H1 (cell line): ENCODE measurements at regions not wholly inside any gene's neighbourhood (a gene's known extent, or its start where the extent isn't known, plus 50 kb on each side); places are given as distances from the start of the nearest gene placed in this dataset.

Experiments
- CTCF ChIA-PET: fragments of 300-600 bp; sonication (Branson Sonifier 250); formaldehyde crosslinking; loops from one replicate; lab custom pipeline; 2021; ENCODE audit not compliant: partially characterized antibody; lab: Charles Lee
- POLR2A ChIA-PET: fragments of 300-600 bp; sonication (Branson Sonifier 250); formaldehyde crosslinking; loops from one replicate; lab custom pipeline; 2021; ENCODE audit warnings: inconsistent platforms; ENCODE audit not compliant: partially characterized antibody; lab: Charles Lee
- DNase-seq, 2 experiments: peaks; one replicate each; pipeline versions ENCODE4 v3.0.0 to v3.0.0-alpha.2; 2010 to 2022; ENCODE audit warnings: low spot score in 2 of 2, low read depth in 1 of 2, mixed read lengths in 1 of 2
- FAIRE-seq: peaks from 2 replicates; lab custom pipeline; 2011; peaks lifted over from hg19 to GRCh38; lab: Jason Lieb, UNC
- H2AFZ ChIP-seq: 2 replicates; pipeline ENCODE4 v1.8.1; 2012; ENCODE audit warnings: low read length, inconsistent platforms
- H2AK5ac ChIP-seq: 2 replicates; pipeline ENCODE4 v1.6.1; 2013; ENCODE audit warnings: low read depth, low read length
- H2BK120ac ChIP-seq: replicated peaks from 2 replicates; pipeline ENCODE3; 2013; ENCODE audit warnings: low read depth, low read length, inconsistent platforms
- H2BK12ac ChIP-seq: 2 replicates; pipeline ENCODE4 v1.6.1; 2013; ENCODE audit warnings: low read depth, low read length
- H2BK15ac ChIP-seq: 2 replicates; pipeline ENCODE4 v1.6.1; 2013; ENCODE audit warnings: low read length
- H2BK20ac ChIP-seq: 2 replicates; pipeline ENCODE4 v1.6.1; 2013; ENCODE audit warnings: low read length
- H2BK5ac ChIP-seq: 2 replicates; pipeline ENCODE4 v1.6.1; 2013; ENCODE audit warnings: low read depth, low read length
- H3K14ac ChIP-seq: 2 replicates; pipeline ENCODE4 v1.6.1; 2013; ENCODE audit warnings: inconsistent platforms; ENCODE audit not compliant: insufficient read length
- H3K18ac ChIP-seq: 2 replicates; pipeline ENCODE4 v1.6.1; 2013; ENCODE audit warnings: low read length; ENCODE audit errors: extremely low read depth
- H3K23ac ChIP-seq: 2 replicates; pipeline ENCODE4 v1.6.1; 2013; ENCODE audit warnings: inconsistent platforms; ENCODE audit not compliant: insufficient read length
- H3K23me2 ChIP-seq: 2 replicates; pipeline ENCODE4 v1.6.1; 2013; ENCODE audit warnings: low read depth, low read length
- H3K27ac ChIP-seq: 2 replicates; pipeline ENCODE4 v1.6.1; 2011; ENCODE audit warnings: low read depth, low read length, inconsistent platforms
- H3K27me3 ChIP-seq, 4 experiments: replicated peaks in 1 of 4; 1 replicate in 1 of 4; 2 replicates in 3 of 4; pipeline versions ENCODE4 v1.6.1 to v1.8.1; 2011 to 2013; ENCODE audit warnings: low read length in 3 of 4, mild to moderate bottlenecking in 3 of 4, inconsistent platforms in 2 of 4, mixed read lengths in 2 of 4, moderate library complexity in 1 of 4; ENCODE audit not compliant: control insufficient read depth in 3 of 4, insufficient read depth in 3 of 4; ENCODE audit errors: extremely low read depth in 1 of 4
- H3K36me3 ChIP-seq, 4 experiments: 2 replicates each; pipeline versions ENCODE4 v1.6.1 to v1.8.1; 2011 to 2013; ENCODE audit warnings: mild to moderate bottlenecking in 4 of 4, low read length in 3 of 4, moderate library complexity in 2 of 4, control low read depth in 1 of 4, inconsistent platforms in 1 of 4; ENCODE audit not compliant: insufficient read depth in 4 of 4, control insufficient read depth in 2 of 4
- H3K4ac ChIP-seq: replicated peaks from 2 replicates; pipeline ENCODE3; 2013; ENCODE audit warnings: low read length, low read depth, mixed read lengths, inconsistent platforms; ENCODE audit not compliant: insufficient read length
- H3K4me1 ChIP-seq, 4 experiments: replicated peaks in 1 of 4; 1 replicate in 1 of 4; 2 replicates in 3 of 4; pipeline versions ENCODE4 v1.6.1 to v1.8.1; 2011 to 2013; ENCODE audit warnings: low read length in 3 of 4, inconsistent platforms in 2 of 4, mixed read lengths in 1 of 4; ENCODE audit not compliant: insufficient read depth in 4 of 4, control insufficient read depth in 3 of 4
- H3K4me2 ChIP-seq, 2 experiments: 2 replicates each; pipeline versions ENCODE4 v1.6.1 to v1.8.1; 2011 to 2013; ENCODE audit warnings: low read depth in 2 of 2, low read length in 2 of 2, control low read depth in 1 of 2, inconsistent platforms in 1 of 2, mild to moderate bottlenecking in 1 of 2; ENCODE audit not compliant: insufficient read depth in 1 of 2
- H3K4me3 ChIP-seq, 4 experiments: fragments of 200-600, 300-600 bp in 1 of 4; sonication (generic), shearing (Covaris generic), sonication (Bioruptor Twin) in 1 of 4; 2 replicates each; pipeline versions ENCODE4 v1.5.1 to v1.8.1; 2011 to 2016; ENCODE audit warnings: low read length in 4 of 4, low read depth in 3 of 4, control low read depth in 2 of 4, inconsistent platforms in 2 of 4, mild to moderate bottlenecking in 2 of 4, mixed read lengths in 1 of 4, moderate library complexity in 1 of 4; ENCODE audit not compliant: insufficient read depth in 2 of 4; ENCODE audit errors: extremely low read depth in 1 of 4
- H3K56ac ChIP-seq: replicated peaks from 2 replicates; pipeline ENCODE3; 2013; ENCODE audit warnings: low read depth, mild to moderate bottlenecking, mixed read lengths, low read length, inconsistent platforms; ENCODE audit not compliant: insufficient read length
- H3K79me1 ChIP-seq: 2 replicates; pipeline ENCODE4 v1.6.1; 2013; ENCODE audit warnings: low read depth, low read length, control low read depth
- H3K79me2 ChIP-seq, 2 experiments: 2 replicates each; pipeline versions ENCODE4 v1.6.1 to v1.8.1; 2012 to 2013; ENCODE audit warnings: low read length in 2 of 2, mild to moderate bottlenecking in 2 of 2, inconsistent platforms in 1 of 2; ENCODE audit not compliant: insufficient read depth in 2 of 2, control insufficient read depth in 1 of 2
- H3K9ac ChIP-seq, 4 experiments: replicated peaks in 1 of 4; 1 replicate in 1 of 4; 2 replicates in 3 of 4; pipeline versions ENCODE4 v1.6.1 to v1.8.1; 2011 to 2013; ENCODE audit warnings: low read depth in 3 of 4, low read length in 3 of 4, control low read depth in 2 of 4, mild to moderate bottlenecking in 2 of 4, moderate library complexity in 2 of 4, inconsistent platforms in 1 of 4; ENCODE audit errors: extremely low read depth in 1 of 4
- H3K9me3 ChIP-seq, 2 experiments: 2 replicates each; pipeline versions ENCODE4 v1.6.1 to v1.8.1; 2012 to 2013; ENCODE audit warnings: mild to moderate bottlenecking in 2 of 2, moderate library complexity in 2 of 2, control low read depth in 1 of 2, inconsistent platforms in 1 of 2, low read depth in 1 of 2, low read length in 1 of 2, mixed read lengths in 1 of 2; ENCODE audit not compliant: insufficient read depth in 2 of 2
- H4K20me1 ChIP-seq, 2 experiments: replicated peaks in 1 of 2; 2 replicates each; pipeline versions ENCODE3 to v1.8.1; 2011 to 2013; ENCODE audit warnings: inconsistent platforms in 2 of 2, low read length in 2 of 2, mild to moderate bottlenecking in 1 of 2; ENCODE audit not compliant: insufficient read depth in 2 of 2, control insufficient read depth in 1 of 2
- H4K5ac ChIP-seq: 2 replicates; pipeline ENCODE4 v1.6.1; 2013; ENCODE audit warnings: low read length, low read depth, mixed read lengths, inconsistent platforms; ENCODE audit not compliant: insufficient read length
- H4K8ac ChIP-seq: 2 replicates; pipeline ENCODE4 v1.8.0; 2013; ENCODE audit warnings: mild to moderate bottlenecking, moderate library complexity, low read length, inconsistent platforms; ENCODE audit not compliant: insufficient read depth; ENCODE audit errors: extremely low read depth
- H4K91ac ChIP-seq: replicated peaks from 2 replicates; pipeline ENCODE3; 2013; ENCODE audit warnings: low read length, mixed read lengths, inconsistent platforms; ENCODE audit not compliant: insufficient read length
- CEBPB ChIP-seq: IDR thresholded peaks from 2 replicates; pipeline ENCODE4 v1.6.1; 2012; ENCODE audit warnings: low read depth, low read length
- CHD2 ChIP-seq: IDR thresholded peaks from 2 replicates; pipeline ENCODE4 v1.6.1; 2012; ENCODE audit warnings: low read length, improper control_type of control experiment
- GTF2F1 ChIP-seq: IDR thresholded peaks from 2 replicates; pipeline ENCODE4 v1.6.1; 2012; ENCODE audit warnings: low read depth, low read length, improper control_type of control experiment, borderline replicate concordance
- HDAC2 ChIP-seq, 2 experiments: fragments of 300-600 bp in 1 of 2; sonication (generic) in 1 of 2; IDR thresholded peaks; 2 replicates each; pipeline ENCODE4 v1.6.1; 2011 to 2012; ENCODE audit warnings: low read depth in 2 of 2, low read length in 2 of 2, mild to moderate bottlenecking in 2 of 2, moderate library complexity in 2 of 2, borderline replicate concordance in 1 of 2, inconsistent platforms in 1 of 2
- TAF7 ChIP-seq: optimal IDR thresholded peaks from 2 replicates; pipeline ENCODE3; 2011; ENCODE audit warnings: low read depth, mild to moderate bottlenecking, inconsistent platforms, low read length, moderate library complexity, borderline replicate concordance
- YY1 ChIP-seq: IDR thresholded peaks from 2 replicates; pipeline ENCODE4 v1.6.1; 2011; ENCODE audit warnings: low read depth, mild to moderate bottlenecking, low read length
- WGBS, 2 experiments: shearing (Covaris generic) in 1 of 2; methylation state at CpG; one replicate each; pipeline versions ENCODE4 v1.1.6 to v1.1.7; 2013 to 2015; ENCODE audit warnings: low lambda C conversion rate in 2 of 2, mixed read lengths in 2 of 2, inconsistent platforms in 1 of 2, low coverage in 1 of 2, missing lambda C conversion rate in 1 of 2; ENCODE audit not compliant: insufficient replicate concordance in 2 of 2, insufficient coverage in 1 of 2, insufficient read length in 1 of 2; ENCODE audit errors: extremely low coverage in 1 of 2, missing lambda C conversion rate in 1 of 2; 5-methylcytosine and 5-hydroxymethylcytosine counted together
- TF ChIP-seq, protein P1 (sequence below): IDR thresholded peaks from 2 replicates; pipeline ENCODE4 v1.6.1; 2011; ENCODE audit warnings: low read length, improper control_type of control experiment

GRCh38 chr18:1544016-1544415 is 639.3 kb downstream of the ADCYAP1 start:
- Histone ChIP-seq H2BK15ac (no peak overlapping the region), H3K56ac (no peak overlapping the region), H3K9me3 (peaks cover 0 to 2% of the 10 kb centered on the region in 2 experiments; a peak in 1 of 4 replicates), H4K91ac (no peak overlapping the region), H3K27ac (no peak overlapping the region), H4K8ac (no peak overlapping the region), H2BK5ac (no peak overlapping the region), H3K4me1 (no peaks in the 10 kb centered on the region), H3K36me3 (no peaks in the 10 kb centered on the region), H2BK12ac (no peak overlapping the region), H4K20me1 (no peaks in the 10 kb centered on the region), H2AK5ac (no peak overlapping the region), H3K79me2 (no peaks in the 10 kb centered on the region), H4K5ac (no peak overlapping the region), H3K27me3 (no peaks in the 10 kb centered on the region), H3K9ac (no peak overlapping the region), H3K4ac (no peak overlapping the region), H2BK20ac (no peak overlapping the region), H3K23me2 (no peaks in the 10 kb centered on the region), H3K4me3 (no peak overlapping the region), H3K18ac (no peak overlapping the region), H3K4me2 (no peak overlapping the region), H3K14ac (no peak overlapping the region), H3K23ac (no peak overlapping the region), H2AFZ (no peak overlapping the region), H2BK120ac (no peak overlapping the region), H3K79me1 (no peaks in the 10 kb centered on the region)
- TF ChIP-seq CEBPB: no peak
- no peak for TF ChIP-seq GTF2F1
- no peak for TF ChIP-seq YY1
- no peak for TF ChIP-seq TAF7
- TF ChIP-seq HDAC2 (IDR thresholded peaks at IDR 0.05; ENCODE audit: borderline replicate concordance in 1 of 2, low read depth in 2 of 2, low read length in 2 of 2): no peak
- TF ChIP-seq, protein P1, sequence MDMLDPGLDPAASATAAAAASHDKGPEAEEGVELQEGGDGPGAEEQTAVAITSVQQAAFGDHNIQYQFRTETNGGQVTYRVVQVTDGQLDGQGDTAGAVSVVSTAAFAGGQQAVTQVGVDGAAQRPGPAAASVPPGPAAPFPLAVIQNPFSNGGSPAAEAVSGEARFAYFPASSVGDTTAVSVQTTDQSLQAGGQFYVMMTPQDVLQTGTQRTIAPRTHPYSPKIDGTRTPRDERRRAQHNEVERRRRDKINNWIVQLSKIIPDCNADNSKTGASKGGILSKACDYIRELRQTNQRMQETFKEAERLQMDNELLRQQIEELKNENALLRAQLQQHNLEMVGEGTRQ: no peak
- no peak for TF ChIP-seq CHD2
- DNase-seq (no peak), FAIRE-seq (no peak)
- ChIA-PET CTCF (no interaction called here), POLR2A (no interaction called here)
- WGBS, 2 experiments: 95% methylated on average over 3 of the region's 3 CpGs; no CpG with 5 or more reads in 1 of the 2 experiments
